ENCODE measurements at regions not wholly inside any gene's neighbourhood (a gene's known extent, or its start where the extent isn't known, plus 50 kb on each side); places are given as distances from the start of the nearest gene placed in this dataset.
A peak's percentile ranks its signal among the peaks of the same experiment; 100 is the strongest.

GRCh38 chr12:127711108-127711507 lies 555.9 kb upstream of the TMEM132C start:
- DNase-seq, result no peak
- H3K79me2 ChIP-seq (ENCODE audit: low read depth), result no peaks in the 10 kb centered on the region
- no peaks in the 10 kb centered on the region for H3K4me1 ChIP-seq (replicated peaks; ENCODE audit: insufficient read depth)
- intact Hi-C loops (cut with micrococcal nuclease; ENCODE audit: unreplicated experiment), result no loop called here
- TF ChIP-seq CTCF (conservative IDR thresholded peaks at IDR 0.05), result peak; percentile 59
- no peak for TF ChIP-seq EZH2 (IDR thresholded peaks at IDR 0.05; ENCODE audit: low read depth)
- H3K27ac ChIP-seq, result no peak overlapping the region
- no TSS peak for BruUV-seq (replicated peaks)
- H3K9me2 ChIP-seq (ENCODE audit: insufficient read depth), result no peaks in the 10 kb centered on the region
- no peak overlapping the region for H3K4me2 ChIP-seq
- CTCF ChIA-PET, result no interaction called here
- H3K9me3 ChIP-seq (ENCODE audit: insufficient read depth, low read depth), result no peaks in the 10 kb centered on the region
- no peak overlapping the region for H2AFZ ChIP-seq
- H3K4me3 ChIP-seq, result no peak overlapping the region
- H4K20me1 ChIP-seq (ENCODE audit: insufficient read depth), result no peaks in the 10 kb centered on the region
- no peaks in the 10 kb centered on the region for H3K27me3 ChIP-seq (ENCODE audit: insufficient read depth, low read depth)
- H3F3A ChIP-seq (ENCODE audit: insufficient read depth, low read depth), result no peaks in the 10 kb centered on the region
- H3K36me3 ChIP-seq (ENCODE audit: low read depth), result no peaks in the 10 kb centered on the region
- POLR2A ChIA-PET (ENCODE audit: unreplicated experiment), result no interaction called here

- TF ChIP-seq EZH2 (IDR thresholded peaks at IDR 0.05; ENCODE audit: low read depth) (no peak), CTCF (conservative IDR thresholded peaks at IDR 0.05) (no peak)
- no peak for DNase-seq
- H3K4me2 ChIP-seq, result no peak overlapping the region
- CTCF ChIA-PET, result no interaction called here
- no peaks in the 10 kb centered on the region for H3K9me2 ChIP-seq (ENCODE audit: insufficient read depth)
- H3K9me3 ChIP-seq (ENCODE audit: insufficient read depth, low read depth), result no peaks in the 10 kb centered on the region
- H3K27me3 ChIP-seq (ENCODE audit: insufficient read depth, low read depth), result no peaks in the 10 kb centered on the region
- BruUV-seq (replicated peaks), result no TSS peak
- POLR2A ChIA-PET (ENCODE audit: unreplicated experiment), result no interaction called here
- no peaks in the 10 kb centered on the region for H3K36me3 ChIP-seq (ENCODE audit: low read depth)
- H2AFZ ChIP-seq, result no peak overlapping the region
- intact Hi-C loops (cut with micrococcal nuclease; ENCODE audit: unreplicated experiment), result no loop called here
- H3K27ac ChIP-seq, result no peak overlapping the region
- no peaks in the 10 kb centered on the region for H4K20me1 ChIP-seq (ENCODE audit: insufficient read depth)
- no peaks in the 10 kb centered on the region for H3K79me2 ChIP-seq (ENCODE audit: low read depth)
- no peaks in the 10 kb centered on the region for H3F3A ChIP-seq (ENCODE audit: insufficient read depth, low read depth)
- no peak overlapping the region for H3K4me3 ChIP-seq
- H3K4me1 ChIP-seq (replicated peaks; ENCODE audit: insufficient read depth), result no peaks in the 10 kb centered on the region
Measured at GRCh38 chr12:127712561-127712960, 554.4 kb upstream of the TMEM132C start.

GRCh38 chr12:127716166-127716565 lies 550.8 kb upstream of the TMEM132C start:
- Histone ChIP-seq H3K4me3 (no peak overlapping the region), H3K9me3 (ENCODE audit: insufficient read depth, low read depth) (no peaks in the 10 kb centered on the region), H4K20me1 (ENCODE audit: insufficient read depth) (no peaks in the 10 kb centered on the region), H3K79me2 (ENCODE audit: low read depth) (no peaks in the 10 kb centered on the region), H3K27ac (no peak overlapping the region), H3K36me3 (ENCODE audit: low read depth) (no peaks in the 10 kb centered on the region), H3K27me3 (ENCODE audit: insufficient read depth, low read depth) (peaks cover 4% of the 10 kb centered on the region; the same call in 1 of the 2 replicates), H3K4me1 (replicated peaks; ENCODE audit: insufficient read depth) (no peaks in the 10 kb centered on the region), H3K4me2 (no peak overlapping the region), H2AFZ (no peak overlapping the region), H3F3A (ENCODE audit: insufficient read depth, low read depth) (no peaks in the 10 kb centered on the region), H3K9me2 (ENCODE audit: insufficient read depth) (no peaks in the 10 kb centered on the region)
- BruUV-seq (replicated peaks), result no TSS peak
- POLR2A ChIA-PET (ENCODE audit: unreplicated experiment), result no interaction called here
- no peak for DNase-seq
- TF ChIP-seq CTCF (conservative IDR thresholded peaks at IDR 0.05), result no peak
- TF ChIP-seq EZH2 (IDR thresholded peaks at IDR 0.05; ENCODE audit: low read depth), result no peak
- intact Hi-C loops (cut with micrococcal nuclease; ENCODE audit: unreplicated experiment), result no loop called here
- CTCF ChIA-PET, result no interaction called here
